Stimulated activated CD4-positive, alpha-beta T cell treated with anti-CD3 and anti-CD28 coated beads, Interleukin-15, amount 100 ng/mL, for 48 hours (primary cell): ENCODE measurements at regions not wholly inside any gene's neighbourhood (a gene's known extent, or its start where the extent isn't known, plus 50 kb on each side); places are given as distances from the start of the nearest gene placed in this dataset.

Experiments used
- DNase-seq, 2 donors: peaks; one replicate each; pipeline ENCODE4 v3.0.0-alpha.2; 2020; ENCODE audit warnings: low read depth in 2 of 2

GRCh38 chr5:168176251-168176650, 115.2 kb upstream of the WWC1 start:
- no peak for DNase-seq

- no peak for DNase-seq
Measured at GRCh38 chr5:168176941-168177340, 114.5 kb upstream of the WWC1 start.

GRCh38 chr5:168177831-168178450, 113.5 kb upstream of the WWC1 start:
- DNase-seq: no peak

- no peak for DNase-seq
Measured at GRCh38 chr5:168179192-168179593, 112.3 kb upstream of the WWC1 start.

GRCh38 chr5:168182269-168182668, 109.2 kb upstream of the WWC1 start:
- no peak for DNase-seq

GRCh38 chr5:168184103-168184502, 107.3 kb upstream of the WWC1 start:
- no peak for DNase-seq

- DNase-seq: no peak
Measured at GRCh38 chr5:168186289-168187074, 105.0 kb upstream of the WWC1 start.

GRCh38 chr5:168187614-168188013, 103.8 kb upstream of the WWC1 start:
- DNase-seq: no peak

- no peak for DNase-seq
Measured at GRCh38 chr5:168188182-168188581, 103.3 kb upstream of the WWC1 start.

- no peak for DNase-seq
Measured at GRCh38 chr5:168192120-168192519, 99.3 kb upstream of the WWC1 start.

- DNase-seq: no peak
Measured at GRCh38 chr5:168193493-168194250, 97.8 kb upstream of the WWC1 start.

- DNase-seq: no peak
Measured at GRCh38 chr5:168195110-168195509, 96.3 kb upstream of the WWC1 start.

- no peak for DNase-seq
Measured at GRCh38 chr5:168198359-168198758, 93.1 kb upstream of the WWC1 start.

- no peak for DNase-seq
Measured at GRCh38 chr5:168202996-168203395, 88.4 kb upstream of the WWC1 start.

- DNase-seq: no peak
Measured at GRCh38 chr5:168204165-168204564, 87.3 kb upstream of the WWC1 start.

- no peak for DNase-seq
Measured at GRCh38 chr5:168207450-168208029, 83.9 kb upstream of the WWC1 start.

- no peak for DNase-seq
Measured at GRCh38 chr5:168209244-168209995, 82.0 kb upstream of the WWC1 start.

GRCh38 chr5:168209997-168210396, 81.4 kb upstream of the WWC1 start:
- no peak for DNase-seq

- no peak for DNase-seq
Measured at GRCh38 chr5:168211245-168211644, 80.2 kb upstream of the WWC1 start.

GRCh38 chr5:168211936-168212335, 79.5 kb upstream of the WWC1 start:
- no peak for DNase-seq

GRCh38 chr5:168214071-168214470, 77.4 kb upstream of the WWC1 start:
- no peak for DNase-seq

GRCh38 chr5:168214886-168215285, 76.6 kb upstream of the WWC1 start:
- DNase-seq: no peak
